Mesothelial cell of epicardium (in vitro differentiated cells): ENCODE measurements at regions not wholly inside any gene's neighbourhood (a gene's known extent, or its start where the extent isn't known, plus 50 kb on each side); places are given as distances from the start of the nearest gene placed in this dataset.

Experiments
- DNase-seq, 2 experiments: peaks; one replicate each; pipeline ENCODE4 v3.0.0; 2021; ENCODE audit warnings: low spot score in 2 of 2; ENCODE audit not compliant: unreplicated experiment in 2 of 2
- H3K27ac Mint-ChIP-seq: 2 replicates; pipeline ENCODE4 v1.8.0; 2021; ENCODE audit warnings: mixed read lengths
- H3K27me3 Mint-ChIP-seq: 2 replicates; pipeline ENCODE4 v1.8.0; 2021; ENCODE audit warnings: low read depth, mixed read lengths
- H3K36me3 Mint-ChIP-seq: 2 replicates; pipeline ENCODE4 v1.8.0; 2021; ENCODE audit warnings: mixed read lengths
- H3K4me1 Mint-ChIP-seq: 2 replicates; pipeline ENCODE4 v1.8.0; 2021; ENCODE audit warnings: mixed read lengths
- H3K4me3 Mint-ChIP-seq: 2 replicates; pipeline ENCODE4 v1.8.0; 2021; ENCODE audit warnings: mild to moderate bottlenecking, moderate library complexity, mixed read lengths
- H3K9me3 Mint-ChIP-seq: 2 replicates; pipeline ENCODE4 v1.8.0; 2021; ENCODE audit warnings: mixed read lengths
- CTCF ChIP-seq: fragments of 200-600 bp; sonication (generic); IDR thresholded peaks from one replicate; pipeline ENCODE4 v1.5.0; 2021; ENCODE audit warnings: antibody characterized with exemption; ENCODE audit not compliant: unreplicated experiment

DNA sequence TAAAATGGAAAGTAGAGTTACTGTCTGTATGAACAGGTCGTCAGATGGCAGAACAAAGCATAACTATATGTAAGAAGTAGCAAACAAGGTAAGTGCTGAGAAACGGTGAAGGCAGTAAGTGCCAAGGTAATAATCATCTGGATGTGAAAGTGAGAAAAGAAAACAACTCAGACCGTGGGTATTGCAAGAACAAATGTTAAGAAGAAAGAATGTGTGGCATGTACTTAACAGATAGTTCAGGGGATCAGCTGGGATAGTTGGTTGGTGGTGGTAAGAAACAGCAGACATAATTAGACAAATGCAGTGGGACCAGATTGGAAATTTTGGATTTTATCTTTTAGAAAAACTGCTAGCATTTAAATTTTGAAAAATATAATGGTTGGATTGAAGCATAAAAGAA is 375.8 kb upstream of the NXPH2 start:
- Mint-ChIP-seq H3K36me3 (no peaks in the 10 kb centered on the region), H3K4me3 (no peak overlapping the region), H3K4me1 (peaks cover 5% of the 10 kb centered on the region), H3K9me3 (no peaks in the 10 kb centered on the region), H3K27me3 (no peaks in the 10 kb centered on the region), H3K27ac (no peak overlapping the region)
- no peak for TF ChIP-seq CTCF
- DNase-seq = no peak

DNA sequence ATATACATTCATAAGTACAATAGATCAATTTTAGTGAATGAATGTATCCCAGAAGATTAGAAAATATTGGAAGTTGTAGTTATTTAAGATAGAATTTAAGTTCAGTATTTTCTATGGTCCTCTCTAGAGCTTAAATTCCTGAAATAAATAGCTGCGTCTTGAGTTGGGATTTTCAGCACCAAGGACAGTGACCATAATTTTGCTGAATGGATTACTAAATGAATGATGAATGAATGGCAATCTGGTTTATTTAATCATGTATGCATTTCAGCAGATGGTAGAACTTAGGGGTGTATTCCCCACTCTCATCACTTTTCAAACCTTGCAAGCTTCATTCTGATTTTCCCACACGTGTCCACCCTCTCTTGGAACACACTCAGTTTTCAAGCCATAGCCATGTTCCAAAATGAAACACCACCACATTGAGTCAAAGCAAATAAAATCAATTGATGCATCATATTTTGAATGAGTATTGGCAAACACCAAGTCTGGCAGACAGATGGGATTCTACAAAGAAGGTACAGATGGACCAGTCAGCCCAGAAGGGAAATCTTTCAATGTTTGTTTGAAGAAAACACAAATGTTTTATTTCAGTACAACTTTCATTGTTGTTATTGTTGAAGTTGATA is 362.2 kb upstream of the NXPH2 start:
- H3K27ac Mint-ChIP-seq = no peak overlapping the region

DNA sequence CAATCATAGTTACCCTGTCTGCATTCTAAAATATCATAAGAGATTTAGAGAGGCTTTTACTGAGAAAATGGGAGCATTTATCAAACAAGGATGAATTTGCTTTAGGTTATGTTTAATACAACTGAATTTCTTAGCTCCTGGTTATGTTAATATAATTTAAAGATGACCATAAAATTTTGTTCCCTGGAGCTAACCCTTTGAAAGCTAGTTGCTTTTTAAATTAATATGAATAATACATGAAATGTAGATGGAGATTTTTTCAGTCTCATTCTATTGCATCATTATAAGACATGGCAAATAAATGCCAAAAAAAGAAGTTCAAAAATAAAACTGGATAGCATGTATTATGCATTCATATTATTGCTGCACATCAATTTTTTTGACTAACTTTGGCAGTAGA is 344.1 kb upstream of the NXPH2 start:
- no peak overlapping the region for H3K4me3 Mint-ChIP-seq
- TF ChIP-seq CTCF = no peak
- H3K9me3 Mint-ChIP-seq = peaks cover 15% of the 10 kb centered on the region
- H3K4me1 Mint-ChIP-seq = peaks cover 8% of the 10 kb centered on the region
- no peak for DNase-seq
- no peaks in the 10 kb centered on the region for H3K36me3 Mint-ChIP-seq
- no peak overlapping the region for H3K27ac Mint-ChIP-seq
- H3K27me3 Mint-ChIP-seq = no peaks in the 10 kb centered on the region

More for the DNA sequence above, 362.2 kb upstream of the NXPH2 start:
- peaks cover 3% of the 10 kb centered on the region for H3K9me3 Mint-ChIP-seq
- H3K36me3 Mint-ChIP-seq = no peaks in the 10 kb centered on the region
- DNase-seq = no peak
- H3K4me1 Mint-ChIP-seq = no peaks in the 10 kb centered on the region
- TF ChIP-seq CTCF = no peak
- H3K4me3 Mint-ChIP-seq = no peak overlapping the region
- H3K27me3 Mint-ChIP-seq = no peaks in the 10 kb centered on the region

- H3K27ac Mint-ChIP-seq = no peak overlapping the region
- H3K4me1 Mint-ChIP-seq = peaks cover 8% of the 10 kb centered on the region
- no peak for DNase-seq
- peaks cover 15% of the 10 kb centered on the region for H3K9me3 Mint-ChIP-seq
- H3K4me3 Mint-ChIP-seq = no peak overlapping the region
- no peaks in the 10 kb centered on the region for H3K27me3 Mint-ChIP-seq
- no peak for TF ChIP-seq CTCF
- H3K36me3 Mint-ChIP-seq = no peaks in the 10 kb centered on the region
Observed at GRCh38 chr2:139123795-139124194, 343.6 kb upstream of the NXPH2 start.

DNA sequence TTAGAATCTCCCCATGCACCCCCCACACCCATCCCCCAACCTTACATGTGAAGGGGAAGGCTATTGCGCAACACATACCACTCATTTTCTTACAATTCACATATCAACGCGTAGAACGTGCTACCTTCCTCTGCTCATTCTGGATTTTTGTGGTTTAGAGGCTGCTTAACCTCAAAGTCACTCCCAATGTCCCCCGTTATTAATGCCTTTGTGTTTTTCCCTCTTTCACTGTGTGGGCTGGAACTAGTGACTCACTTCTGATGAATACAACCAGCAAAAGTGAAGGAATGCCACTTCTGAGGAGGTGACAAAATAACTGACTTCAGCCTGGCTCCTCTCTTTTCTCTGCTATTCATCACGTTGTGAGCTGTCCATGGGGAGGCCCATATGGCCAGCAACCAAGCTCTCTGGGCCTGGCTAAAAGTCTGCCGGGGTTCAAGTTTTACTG is 342.5 kb upstream of the NXPH2 start:
- Mint-ChIP-seq H3K9me3 (peaks cover 8% of the 10 kb centered on the region), H3K27ac (peak overlapping the region; percentile 0), H3K36me3 (no peaks in the 10 kb centered on the region), H3K4me1 (peaks cover 8% of the 10 kb centered on the region), H3K4me3 (no peak overlapping the region), H3K27me3 (no peaks in the 10 kb centered on the region)
- TF ChIP-seq CTCF = no peak
- DNase-seq = no peak

DNA sequence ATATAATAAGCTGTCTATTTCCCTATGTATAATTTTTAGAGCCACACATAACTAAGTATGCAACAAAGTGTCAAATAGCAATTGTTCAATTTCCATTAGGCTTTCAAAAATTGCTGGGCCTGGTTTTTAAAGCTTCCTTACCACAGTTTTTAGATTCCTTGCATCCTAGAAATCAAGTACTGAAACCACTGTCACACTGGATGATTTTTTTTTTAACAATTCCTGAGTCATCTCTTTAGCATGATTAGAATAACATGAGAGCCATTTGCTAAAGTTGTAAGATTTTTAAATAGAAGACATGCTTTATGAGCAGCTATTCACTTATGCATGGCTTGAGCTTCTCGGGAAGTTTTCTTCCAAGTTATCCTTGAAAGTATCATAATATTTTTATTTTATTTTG is 319.5 kb upstream of the NXPH2 start:
- H3K4me1 Mint-ChIP-seq = no peaks in the 10 kb centered on the region
- H3K27ac Mint-ChIP-seq = no peak overlapping the region
- H3K4me3 Mint-ChIP-seq = no peak overlapping the region
- no peaks in the 10 kb centered on the region for H3K27me3 Mint-ChIP-seq
- no peak for TF ChIP-seq CTCF
- H3K9me3 Mint-ChIP-seq = peaks cover 13% of the 10 kb centered on the region
- peaks cover 1% of the 10 kb centered on the region for H3K36me3 Mint-ChIP-seq
- no peak for DNase-seq
